HepG2 (cell line): ENCODE measurements at regions not wholly inside any gene's neighbourhood (a gene's known extent, or its start where the extent isn't known, plus 50 kb on each side); places are given as distances from the start of the nearest gene placed in this dataset.

Source experiments
- ATAC-seq: fragments of 200-7000 bp; cut with Tn5 transposase; 3 replicates; pipeline ENCODE4 v1.9.1; 2020; ENCODE audit warnings: mild to moderate bottlenecking, moderate library complexity
- BruUV-seq: library from RNA; stranded (reverse); fragments of 400-500 nt; replicated peaks from 2 replicates; lab custom pipeline; 2021; lab: Mats Ljungman, UMichigan
- CTCF ChIA-PET: fragments of 300-600 bp; formaldehyde crosslinking; extraction: SDS; loops from one replicate; lab custom pipeline; 2021; ENCODE audit warnings: low total read pairs, inconsistent platforms, low intra/inter-chr PET ratio; lab: Yijun Ruan, JAX
- POLR2A ChIA-PET: fragments of 350-600 bp; sonication (Branson Sonifier 250); formaldehyde crosslinking; loops from one replicate; lab custom pipeline; 2020; ENCODE audit warnings: antibody characterized with exemption, inconsistent platforms; lab: Yijun Ruan, JAX
- DNase-seq: peaks from one replicate; pipeline ENCODE4 v3.0.0-alpha.2; 2015; ENCODE audit warnings: low spot score
- FAIRE-seq: peaks from 3 replicates; lab custom pipeline; 2011; peaks lifted over from hg19 to GRCh38; lab: Jason Lieb, UNC
- H2AFZ ChIP-seq: one replicate; pipeline ENCODE4 v1.6.1; 2011; ENCODE audit warnings: low read length, inconsistent platforms
- H3K27ac ChIP-seq: fragments of 300-600 bp; 3 replicates; pipeline ENCODE4 v1.8.0; 2011; ENCODE audit warnings: mixed run types, mild to moderate bottlenecking, mixed read lengths, low read length, inconsistent platforms; ENCODE audit not compliant: insufficient read depth; ENCODE audit errors: extremely low read length
- H3K27me3 ChIP-seq, 2 experiments: fragments of 200-600 bp in 1 of 2; 2 replicates in 1 of 2; 3 replicates in 1 of 2; pipeline versions ENCODE4 v1.6.0 to v1.8.0; 2011; ENCODE audit warnings: low read length in 2 of 2, mild to moderate bottlenecking in 2 of 2, moderate library complexity in 2 of 2, inconsistent platforms in 1 of 2; ENCODE audit not compliant: insufficient read depth in 2 of 2, control insufficient read depth in 1 of 2
- H3K36me3 ChIP-seq, 2 experiments: fragments of 200-600 bp in 1 of 2; replicated peaks in 1 of 2; 2 replicates in 1 of 2; 3 replicates in 1 of 2; pipeline versions ENCODE4 v1.5.1 to v1.8.0; 2011; ENCODE audit warnings: low read length in 2 of 2, inconsistent platforms in 1 of 2; ENCODE audit not compliant: insufficient read depth in 2 of 2, control insufficient read depth in 1 of 2
- H3K4me1 ChIP-seq: 2 replicates; pipeline ENCODE4 v1.5.1; 2012; ENCODE audit warnings: low read length, inconsistent platforms; ENCODE audit not compliant: insufficient read depth
- H3K4me2 ChIP-seq: 2 replicates; pipeline ENCODE4 v1.6.0; 2011; ENCODE audit warnings: low read depth, low read length, inconsistent platforms
- H3K4me3 ChIP-seq, 3 experiments: fragments of 200-600 bp in 1 of 3; sonication (generic), shearing (Covaris generic) in 1 of 3; replicated peaks in 1 of 3; 2 replicates each; pipeline ENCODE4 v1.5.1; 2011 to 2016; ENCODE audit warnings: low read length in 3 of 3, inconsistent platforms in 2 of 3, low read depth in 2 of 3, mild to moderate bottlenecking in 2 of 3, control low read depth in 1 of 3, mixed read lengths in 1 of 3; ENCODE audit not compliant: insufficient read depth in 1 of 3
- H3K79me2 ChIP-seq: one replicate; pipeline ENCODE4 v1.6.1; 2011; ENCODE audit warnings: low read length, inconsistent platforms; ENCODE audit not compliant: insufficient read depth
- H3K9ac ChIP-seq: 2 replicates; pipeline ENCODE4 v1.6.0; 2011; ENCODE audit warnings: mild to moderate bottlenecking, low read depth, low read length, inconsistent platforms; ENCODE audit not compliant: insufficient read depth
- H3K9me3 ChIP-seq: 2 replicates; pipeline ENCODE4 v1.5.1; 2012; ENCODE audit warnings: mild to moderate bottlenecking, low read length
- H4K20me1 ChIP-seq: 2 replicates; pipeline ENCODE4 v1.6.0; 2011; ENCODE audit warnings: inconsistent platforms, mild to moderate bottlenecking, low read length, moderate library complexity; ENCODE audit not compliant: insufficient read depth
- CBX2 ChIP-seq, 2 experiments: fragments of 200-600 bp in 1 of 2; sonication (generic); formaldehyde crosslinking in 1 of 2; IDR thresholded peaks; 2 replicates each; pipeline versions ENCODE4 v1.7.0 to v1.8.1; 2018 to 2022; ENCODE audit warnings: low read depth in 2 of 2, low read length in 1 of 2, mild to moderate bottlenecking in 1 of 2, missing genetic modification reagents in 1 of 2
- SRY ChIP-seq: sonication (generic); formaldehyde crosslinking; IDR thresholded peaks from 2 replicates; pipeline ENCODE4 v1.8.0; 2022; ENCODE audit warnings: mild to moderate bottlenecking, missing genetic modification reagents
- ZBTB2 ChIP-seq: sonication (generic); formaldehyde crosslinking; IDR thresholded peaks from 2 replicates; pipeline ENCODE4 v1.8.0; 2022; ENCODE audit warnings: low read depth, missing genetic modification reagents
- ZNF160 ChIP-seq: sonication (generic); formaldehyde crosslinking; IDR thresholded peaks from 2 replicates; pipeline ENCODE4 v1.8.0; 2022; ENCODE audit warnings: mild to moderate bottlenecking, inconsistent platforms, missing genetic modification reagents
- ZNF619 ChIP-seq: sonication (generic); formaldehyde crosslinking; IDR thresholded peaks from 2 replicates; pipeline ENCODE4 v1.4.0; 2020; ENCODE audit warnings: mild to moderate bottlenecking, missing genetic modification reagents
- ZNF839 ChIP-seq: sonication (generic); formaldehyde crosslinking; IDR thresholded peaks from 2 replicates; pipeline ENCODE4 v1.4.0; 2020; ENCODE audit warnings: missing genetic modification reagents, mild to moderate bottlenecking, borderline replicate concordance
- WGBS: methylation state at CpG from one replicate; pipeline ENCODE4 v1.1.6; 2017; ENCODE audit warnings: low lambda C conversion rate; 5-methylcytosine and 5-hydroxymethylcytosine counted together
- in situ Hi-C: cut with HindIII; loops from 2 replicates; pipeline ENCODE4 v1.10.0; 2017; ENCODE audit warnings: low pct_unique_long_range_greater_than_20kb; ENCODE audit not compliant: extremely low pct_ligation_motif_present
- intact Hi-C: fragments of 100-400 bp; cut with micrococcal nuclease; formaldehyde crosslinking; loops from one replicate; pipeline ENCODE4 v1.10.0; 2022; ENCODE audit not compliant: unreplicated experiment
- TF ChIP-seq, protein P1 (sequence below): sonication (generic); formaldehyde crosslinking; IDR thresholded peaks from 2 replicates; pipeline ENCODE4 v1.4.0; 2020; ENCODE audit warnings: mild to moderate bottlenecking, missing genetic modification reagents, borderline replicate concordance

DNA sequence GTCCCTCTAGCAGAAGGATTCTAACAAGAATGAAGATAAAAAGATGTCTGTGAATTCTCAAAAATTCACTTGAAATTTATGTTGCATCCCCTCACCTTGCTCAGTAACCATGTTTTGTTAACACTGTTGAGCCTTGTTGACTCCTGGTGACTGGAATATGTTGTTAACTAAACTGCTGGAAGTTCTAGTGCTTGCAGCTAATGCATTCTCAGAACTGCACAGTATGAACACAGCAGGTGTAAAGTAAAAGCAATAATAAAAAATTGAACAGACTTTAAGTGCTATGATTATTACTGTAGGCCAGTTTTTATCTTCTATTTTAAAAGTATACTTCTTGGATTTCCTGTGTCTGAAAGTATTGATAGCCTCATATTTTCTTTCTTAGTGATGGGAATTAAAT is 388.7 kb upstream of the PTPRD start (continued):
- TF ChIP-seq, protein P1, sequence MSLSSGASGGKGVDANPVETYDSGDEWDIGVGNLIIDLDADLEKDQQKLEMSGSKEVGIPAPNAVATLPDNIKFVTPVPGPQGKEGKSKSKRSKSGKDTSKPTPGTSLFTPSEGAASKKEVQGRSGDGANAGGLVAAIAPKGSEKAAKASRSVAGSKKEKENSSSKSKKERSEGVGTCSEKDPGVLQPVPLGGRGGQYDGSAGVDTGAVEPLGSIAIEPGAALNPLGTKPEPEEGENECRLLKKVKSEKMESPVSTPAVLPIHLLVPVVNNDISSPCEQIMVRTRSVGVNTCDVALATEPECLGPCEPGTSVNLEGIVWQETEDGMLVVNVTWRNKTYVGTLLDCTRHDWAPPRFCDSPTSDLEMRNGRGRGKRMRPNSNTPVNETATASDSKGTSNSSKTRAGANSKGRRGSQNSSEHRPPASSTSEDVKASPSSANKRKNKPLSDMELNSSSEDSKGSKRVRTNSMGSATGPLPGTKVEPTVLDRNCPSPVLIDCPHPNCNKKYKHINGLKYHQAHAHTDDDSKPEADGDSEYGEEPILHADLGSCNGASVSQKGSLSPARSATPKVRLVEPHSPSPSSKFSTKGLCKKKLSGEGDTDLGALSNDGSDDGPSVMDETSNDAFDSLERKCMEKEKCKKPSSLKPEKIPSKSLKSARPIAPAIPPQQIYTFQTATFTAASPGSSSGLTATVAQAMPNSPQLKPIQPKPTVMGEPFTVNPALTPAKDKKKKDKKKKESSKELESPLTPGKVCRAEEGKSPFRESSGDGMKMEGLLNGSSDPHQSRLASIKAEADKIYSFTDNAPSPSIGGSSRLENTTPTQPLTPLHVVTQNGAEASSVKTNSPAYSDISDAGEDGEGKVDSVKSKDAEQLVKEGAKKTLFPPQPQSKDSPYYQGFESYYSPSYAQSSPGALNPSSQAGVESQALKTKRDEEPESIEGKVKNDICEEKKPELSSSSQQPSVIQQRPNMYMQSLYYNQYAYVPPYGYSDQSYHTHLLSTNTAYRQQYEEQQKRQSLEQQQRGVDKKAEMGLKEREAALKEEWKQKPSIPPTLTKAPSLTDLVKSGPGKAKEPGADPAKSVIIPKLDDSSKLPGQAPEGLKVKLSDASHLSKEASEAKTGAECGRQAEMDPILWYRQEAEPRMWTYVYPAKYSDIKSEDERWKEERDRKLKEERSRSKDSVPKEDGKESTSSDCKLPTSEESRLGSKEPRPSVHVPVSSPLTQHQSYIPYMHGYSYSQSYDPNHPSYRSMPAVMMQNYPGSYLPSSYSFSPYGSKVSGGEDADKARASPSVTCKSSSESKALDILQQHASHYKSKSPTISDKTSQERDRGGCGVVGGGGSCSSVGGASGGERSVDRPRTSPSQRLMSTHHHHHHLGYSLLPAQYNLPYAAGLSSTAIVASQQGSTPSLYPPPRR (CRISPR knock-in tag): no peak
- no peak for TF ChIP-seq ZNF619 (CRISPR knock-in tag)

GRCh38 chr9:11002705-11003104 is 389.9 kb upstream of the PTPRD start:
- Histone ChIP-seq H3K27me3 (no peaks in the 10 kb centered on the region), H3K4me1 (no peaks in the 10 kb centered on the region), H4K20me1 (no peaks in the 10 kb centered on the region), H2AFZ (no peak overlapping the region), H3K4me3 (no peak overlapping the region), H3K79me2 (no peaks in the 10 kb centered on the region), H3K9me3 (peaks cover 72% of the 10 kb centered on the region), H3K27ac (no peak overlapping the region), H3K9ac (no peak overlapping the region), H3K4me2 (no peak overlapping the region), H3K36me3 (no peaks in the 10 kb centered on the region)
- ChIA-PET POLR2A (no interaction called here), CTCF (no interaction called here)
- no peak for ATAC-seq
- TF ChIP-seq SRY (CRISPR knock-in tag) (no peak), ZBTB2 (CRISPR knock-in tag) (no peak), CBX2 (IDR thresholded peaks at IDR 0.05; ENCODE audit: low read depth, low read length) (no peak), CBX2 (CRISPR knock-in tag; IDR thresholded peaks at IDR 0.05; ENCODE audit: low read depth) (no peak), ZNF839 (CRISPR knock-in tag) (no peak), ZNF160 (CRISPR knock-in tag) (no peak)
- intact Hi-C loops: no loop called here
- in situ Hi-C loops: no loop called here
- WGBS: 31% methylated on average over 1 of the region's 1 CpG
- FAIRE-seq: no peak
- BruUV-seq: no TSS peak
- DNase-seq: no peak
